Liver (tissue), 8 donors: ENCODE measurements at regions not wholly inside any gene's neighbourhood (a gene's known extent, or its start where the extent isn't known, plus 50 kb on each side); places are given as distances from the start of the nearest gene placed in this dataset.

Experiments
- DNase-seq: peaks from one replicate; pipeline ENCODE4 v3.0.0-alpha.2; 2017; ENCODE audit warnings: low spot score
- H3K27ac ChIP-seq, 2 donors: one replicate each; pipeline ENCODE4 v1.7.0; 2013; ENCODE audit warnings: inconsistent platforms in 2 of 2, low read length in 2 of 2, control low read depth in 1 of 2, low read depth in 1 of 2, mild to moderate bottlenecking in 1 of 2
- H3K27me3 ChIP-seq, 4 donors: one replicate each; pipeline versions ENCODE4 v1.6.1 to v1.7.0; 2013; ENCODE audit warnings: low read length in 3 of 4, inconsistent platforms in 1 of 4, mild to moderate bottlenecking in 1 of 4, moderate library complexity in 1 of 4; ENCODE audit not compliant: control insufficient read depth in 4 of 4, insufficient read depth in 4 of 4
- H3K36me3 ChIP-seq, 4 donors: one replicate each; pipeline versions ENCODE4 v1.6.1 to v1.7.0; 2013; ENCODE audit warnings: low read length in 3 of 4, mild to moderate bottlenecking in 3 of 4, low read depth in 1 of 4, moderate library complexity in 1 of 4; ENCODE audit not compliant: control insufficient read depth in 4 of 4, insufficient read depth in 3 of 4
- H3K4me1 ChIP-seq, 4 donors: one replicate each; pipeline versions ENCODE4 v1.6.1 to v1.7.0; 2013; ENCODE audit warnings: low read length in 3 of 4, mild to moderate bottlenecking in 3 of 4, moderate library complexity in 1 of 4; ENCODE audit not compliant: control insufficient read depth in 4 of 4, insufficient read depth in 4 of 4
- H3K4me3 ChIP-seq, 3 donors: one replicate each; pipeline versions ENCODE4 v1.6.1 to v1.7.0; 2013; ENCODE audit warnings: low read length in 3 of 3, control low read depth in 1 of 3, low read depth in 1 of 3, mild to moderate bottlenecking in 1 of 3
- H3K9ac ChIP-seq, 2 donors: one replicate each; pipeline ENCODE4 v1.7.0; 2013; ENCODE audit warnings: low read length in 2 of 2, mild to moderate bottlenecking in 2 of 2, moderate library complexity in 2 of 2, control low read depth in 1 of 2, low read depth in 1 of 2
- H3K9me3 ChIP-seq, 4 donors: one replicate each; pipeline versions ENCODE4 v1.6.1 to v1.7.0; 2013; ENCODE audit warnings: low read length in 3 of 4; ENCODE audit not compliant: control insufficient read depth in 4 of 4
- EGR1 ChIP-seq, 2 donors: IDR thresholded peaks; 2 replicates each; pipeline ENCODE4 v1.6.1; 2016 to 2018; ENCODE audit warnings: antibody characterized with exemption in 2 of 2, low read depth in 2 of 2
- FOXA2 ChIP-seq: IDR thresholded peaks from 2 replicates; pipeline ENCODE4 v1.6.1; 2016; ENCODE audit warnings: antibody characterized with exemption
- GABPA ChIP-seq, 2 donors: IDR thresholded peaks in 1 of 2; conservative IDR thresholded peaks in 1 of 2; 2 replicates each; pipeline ENCODE4 v1.6.1; 2016; ENCODE audit warnings: antibody characterized with exemption in 2 of 2, mild to moderate bottlenecking in 1 of 2, moderate library complexity in 1 of 2
- HNF4G ChIP-seq: IDR thresholded peaks from 2 replicates; pipeline ENCODE4 v1.6.1; 2016; ENCODE audit warnings: antibody characterized with exemption
- JUND ChIP-seq, 2 donors: IDR thresholded peaks; 2 replicates each; pipeline ENCODE4 v1.6.1; 2016; ENCODE audit warnings: antibody characterized with exemption in 2 of 2
- NR2F2 ChIP-seq: IDR thresholded peaks from 2 replicates; pipeline ENCODE4 v1.6.1; 2016; ENCODE audit warnings: antibody characterized with exemption
- RAD21 ChIP-seq, 2 donors: IDR thresholded peaks; 2 replicates each; pipeline ENCODE4 v1.6.1; 2016; ENCODE audit warnings: antibody characterized with exemption in 2 of 2, mild to moderate bottlenecking in 2 of 2
- RXRA ChIP-seq, 2 donors: IDR thresholded peaks; 2 replicates each; pipeline ENCODE4 v1.6.1; 2017 to 2018; ENCODE audit warnings: antibody characterized with exemption in 2 of 2, mild to moderate bottlenecking in 1 of 2
- SP1 ChIP-seq: IDR thresholded peaks from 2 replicates; pipeline ENCODE4 v1.6.1; 2018; ENCODE audit warnings: antibody characterized with exemption, mild to moderate bottlenecking
- TAF1 ChIP-seq: conservative IDR thresholded peaks from 2 replicates; pipeline ENCODE4 v1.6.1; 2016; ENCODE audit warnings: antibody characterized with exemption, mild to moderate bottlenecking
- YY1 ChIP-seq: IDR thresholded peaks from 2 replicates; pipeline ENCODE4 v1.6.1; 2016; ENCODE audit warnings: antibody characterized with exemption, mild to moderate bottlenecking
- whole genome bisulfite sequencing: extraction: QIAGEN DNeasy Blood & Tissue Kit; methylation state at CpG from one replicate; pipeline ENCODE4 v1.1.7; 2013; 5-methylcytosine and 5-hydroxymethylcytosine counted together
- TF ChIP-seq, protein P1 (sequence below): IDR thresholded peaks from 2 replicates; pipeline ENCODE4 v1.6.1; 2016; ENCODE audit warnings: antibody characterized with exemption
- TF ChIP-seq, protein P2 (sequence below): fragments of 150-350 bp; IDR thresholded peaks from 2 replicates; pipeline ENCODE4 v1.5.1; 2017; ENCODE audit warnings: improper control_type of control experiment, low read depth, low read length; ENCODE audit not compliant: missing input control
- TF ChIP-seq, protein P3 (sequence below): IDR thresholded peaks from 2 replicates; pipeline ENCODE4 v1.6.1; 2016; ENCODE audit warnings: antibody characterized with exemption
- TF ChIP-seq, protein P4 (sequence below): IDR thresholded peaks from 2 replicates; pipeline ENCODE4 v1.6.1; 2016; ENCODE audit warnings: antibody characterized with exemption, mild to moderate bottlenecking
- TF ChIP-seq, protein P5 (sequence below): IDR thresholded peaks from 2 replicates; pipeline ENCODE4 v1.6.1; 2016; ENCODE audit warnings: antibody characterized with exemption
- donor health status: healthy.
- donor health status: healthy.
- donor health status: healthy.
- donor health status: healthy.
- donor health status: healthy.

DNA sequence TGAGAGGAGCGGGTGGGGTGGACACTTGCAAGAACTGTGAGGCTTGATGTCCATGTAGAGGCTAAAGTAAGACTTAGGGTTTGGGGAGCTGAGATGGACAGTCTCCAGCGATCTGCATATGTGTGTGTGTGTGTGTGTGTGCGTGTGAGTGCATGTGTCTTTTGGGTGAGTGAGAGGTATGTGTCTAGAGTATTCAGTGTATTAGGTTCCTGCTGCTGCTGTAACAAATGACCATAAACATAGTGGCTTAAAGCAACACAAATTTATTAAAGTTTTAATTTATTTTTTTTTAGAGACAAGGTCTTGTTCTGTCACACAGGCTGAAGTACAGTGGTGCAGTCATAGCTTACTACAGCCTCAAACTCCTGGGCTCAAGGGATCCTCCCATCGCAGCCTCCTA is 155.4 kb upstream of the SPRED2 start:
- H3K4me3 ChIP-seq, result no peak overlapping the region
- no peak overlapping the region for H3K27ac ChIP-seq
- no peak for DNase-seq
- TF ChIP-seq, protein P1, sequence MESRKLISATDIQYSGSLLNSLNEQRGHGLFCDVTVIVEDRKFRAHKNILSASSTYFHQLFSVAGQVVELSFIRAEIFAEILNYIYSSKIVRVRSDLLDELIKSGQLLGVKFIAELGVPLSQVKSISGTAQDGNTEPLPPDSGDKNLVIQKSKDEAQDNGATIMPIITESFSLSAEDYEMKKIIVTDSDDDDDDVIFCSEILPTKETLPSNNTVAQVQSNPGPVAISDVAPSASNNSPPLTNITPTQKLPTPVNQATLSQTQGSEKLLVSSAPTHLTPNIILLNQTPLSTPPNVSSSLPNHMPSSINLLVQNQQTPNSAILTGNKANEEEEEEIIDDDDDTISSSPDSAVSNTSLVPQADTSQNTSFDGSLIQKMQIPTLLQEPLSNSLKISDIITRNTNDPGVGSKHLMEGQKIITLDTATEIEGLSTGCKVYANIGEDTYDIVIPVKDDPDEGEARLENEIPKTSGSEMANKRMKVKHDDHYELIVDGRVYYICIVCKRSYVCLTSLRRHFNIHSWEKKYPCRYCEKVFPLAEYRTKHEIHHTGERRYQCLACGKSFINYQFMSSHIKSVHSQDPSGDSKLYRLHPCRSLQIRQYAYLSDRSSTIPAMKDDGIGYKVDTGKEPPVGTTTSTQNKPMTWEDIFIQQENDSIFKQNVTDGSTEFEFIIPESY, result no peak
- TF ChIP-seq NR2F2 (no peak), RAD21 (IDR thresholded peaks at IDR 0.05) (no peak), JUND (IDR thresholded peaks at IDR 0.05) (no peak), FOXA2 (no peak), GABPA (IDR thresholded peaks at IDR 0.05 in 1 of 2, conservative IDR thresholded peaks at IDR 0.05 in 1 of 2) (no peak), SP1 (no peak), TAF1 (no peak), RXRA (IDR thresholded peaks at IDR 0.05) (no peak), EGR1 (IDR thresholded peaks at IDR 0.05; ENCODE audit: low read depth in 2 of 2) (no peak), HNF4G (no peak), YY1 (no peak)
- TF ChIP-seq, protein P2, sequence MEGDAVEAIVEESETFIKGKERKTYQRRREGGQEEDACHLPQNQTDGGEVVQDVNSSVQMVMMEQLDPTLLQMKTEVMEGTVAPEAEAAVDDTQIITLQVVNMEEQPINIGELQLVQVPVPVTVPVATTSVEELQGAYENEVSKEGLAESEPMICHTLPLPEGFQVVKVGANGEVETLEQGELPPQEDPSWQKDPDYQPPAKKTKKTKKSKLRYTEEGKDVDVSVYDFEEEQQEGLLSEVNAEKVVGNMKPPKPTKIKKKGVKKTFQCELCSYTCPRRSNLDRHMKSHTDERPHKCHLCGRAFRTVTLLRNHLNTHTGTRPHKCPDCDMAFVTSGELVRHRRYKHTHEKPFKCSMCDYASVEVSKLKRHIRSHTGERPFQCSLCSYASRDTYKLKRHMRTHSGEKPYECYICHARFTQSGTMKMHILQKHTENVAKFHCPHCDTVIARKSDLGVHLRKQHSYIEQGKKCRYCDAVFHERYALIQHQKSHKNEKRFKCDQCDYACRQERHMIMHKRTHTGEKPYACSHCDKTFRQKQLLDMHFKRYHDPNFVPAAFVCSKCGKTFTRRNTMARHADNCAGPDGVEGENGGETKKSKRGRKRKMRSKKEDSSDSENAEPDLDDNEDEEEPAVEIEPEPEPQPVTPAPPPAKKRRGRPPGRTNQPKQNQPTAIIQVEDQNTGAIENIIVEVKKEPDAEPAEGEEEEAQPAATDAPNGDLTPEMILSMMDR, result no peak
- TF ChIP-seq, protein P3, sequence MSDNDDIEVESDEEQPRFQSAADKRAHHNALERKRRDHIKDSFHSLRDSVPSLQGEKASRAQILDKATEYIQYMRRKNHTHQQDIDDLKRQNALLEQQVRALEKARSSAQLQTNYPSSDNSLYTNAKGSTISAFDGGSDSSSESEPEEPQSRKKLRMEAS, result no peak
- TF ChIP-seq, protein P4, sequence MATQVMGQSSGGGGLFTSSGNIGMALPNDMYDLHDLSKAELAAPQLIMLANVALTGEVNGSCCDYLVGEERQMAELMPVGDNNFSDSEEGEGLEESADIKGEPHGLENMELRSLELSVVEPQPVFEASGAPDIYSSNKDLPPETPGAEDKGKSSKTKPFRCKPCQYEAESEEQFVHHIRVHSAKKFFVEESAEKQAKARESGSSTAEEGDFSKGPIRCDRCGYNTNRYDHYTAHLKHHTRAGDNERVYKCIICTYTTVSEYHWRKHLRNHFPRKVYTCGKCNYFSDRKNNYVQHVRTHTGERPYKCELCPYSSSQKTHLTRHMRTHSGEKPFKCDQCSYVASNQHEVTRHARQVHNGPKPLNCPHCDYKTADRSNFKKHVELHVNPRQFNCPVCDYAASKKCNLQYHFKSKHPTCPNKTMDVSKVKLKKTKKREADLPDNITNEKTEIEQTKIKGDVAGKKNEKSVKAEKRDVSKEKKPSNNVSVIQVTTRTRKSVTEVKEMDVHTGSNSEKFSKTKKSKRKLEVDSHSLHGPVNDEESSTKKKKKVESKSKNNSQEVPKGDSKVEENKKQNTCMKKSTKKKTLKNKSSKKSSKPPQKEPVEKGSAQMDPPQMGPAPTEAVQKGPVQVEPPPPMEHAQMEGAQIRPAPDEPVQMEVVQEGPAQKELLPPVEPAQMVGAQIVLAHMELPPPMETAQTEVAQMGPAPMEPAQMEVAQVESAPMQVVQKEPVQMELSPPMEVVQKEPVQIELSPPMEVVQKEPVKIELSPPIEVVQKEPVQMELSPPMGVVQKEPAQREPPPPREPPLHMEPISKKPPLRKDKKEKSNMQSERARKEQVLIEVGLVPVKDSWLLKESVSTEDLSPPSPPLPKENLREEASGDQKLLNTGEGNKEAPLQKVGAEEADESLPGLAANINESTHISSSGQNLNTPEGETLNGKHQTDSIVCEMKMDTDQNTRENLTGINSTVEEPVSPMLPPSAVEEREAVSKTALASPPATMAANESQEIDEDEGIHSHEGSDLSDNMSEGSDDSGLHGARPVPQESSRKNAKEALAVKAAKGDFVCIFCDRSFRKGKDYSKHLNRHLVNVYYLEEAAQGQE, result no peak
- TF ChIP-seq, protein P5, sequence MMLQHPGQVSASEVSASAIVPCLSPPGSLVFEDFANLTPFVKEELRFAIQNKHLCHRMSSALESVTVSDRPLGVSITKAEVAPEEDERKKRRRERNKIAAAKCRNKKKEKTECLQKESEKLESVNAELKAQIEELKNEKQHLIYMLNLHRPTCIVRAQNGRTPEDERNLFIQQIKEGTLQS, result no peak
- no peak overlapping the region for H3K9ac ChIP-seq
- H3K36me3 ChIP-seq, result no peaks in the 10 kb centered on the region
- no peaks in the 10 kb centered on the region for H3K9me3 ChIP-seq
- 95% methylated on average over 4 of the region's 4 CpGs for WGBS
- no peaks in the 10 kb centered on the region for H3K27me3 ChIP-seq
- no peaks in the 10 kb centered on the region for H3K4me1 ChIP-seq

DNA sequence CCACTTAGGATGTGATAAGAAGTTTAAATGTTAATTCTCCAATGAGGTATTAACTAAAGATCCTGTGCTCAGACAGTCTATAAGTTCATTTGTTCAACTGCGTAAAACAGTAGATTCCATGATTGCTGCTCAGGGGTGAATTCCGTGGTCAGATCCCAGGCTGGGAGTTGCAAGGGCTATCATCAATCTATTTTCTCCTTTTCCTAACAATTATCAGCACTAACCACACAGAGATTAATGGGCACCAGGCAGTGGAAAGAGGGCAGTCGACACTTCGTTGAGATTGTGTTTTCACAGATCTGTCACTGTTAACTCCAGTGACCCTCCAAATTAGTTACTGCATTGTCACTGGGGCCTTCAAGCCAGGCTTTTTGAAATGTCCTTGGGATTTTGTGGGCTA is 154.1 kb upstream of the SPRED2 start:
- TF ChIP-seq FOXA2, result no peak
- no peak for TF ChIP-seq EGR1 (IDR thresholded peaks at IDR 0.05; ENCODE audit: low read depth in 2 of 2)
- TF ChIP-seq, protein P5, result no peak
- no peak for TF ChIP-seq GABPA (IDR thresholded peaks at IDR 0.05 in 1 of 2, conservative IDR thresholded peaks at IDR 0.05 in 1 of 2)
- TF ChIP-seq, protein P1, result no peak
- TF ChIP-seq, protein P3, result no peak
- TF ChIP-seq JUND (IDR thresholded peaks at IDR 0.05), result no peak
- no peak for TF ChIP-seq HNF4G
- TF ChIP-seq YY1, result no peak
- TF ChIP-seq NR2F2, result no peak
- TF ChIP-seq, protein P2, result no peak
- Histone ChIP-seq H3K4me3 (no peak overlapping the region), H3K27me3 (no peaks in the 10 kb centered on the region), H3K4me1 (no peaks in the 10 kb centered on the region), H3K9ac (no peak overlapping the region), H3K27ac (no peak overlapping the region), H3K9me3 (no peaks in the 10 kb centered on the region), H3K36me3 (no peaks in the 10 kb centered on the region)
- WGBS, result 79% methylated on average over 4 of the region's 4 CpGs
- no peak for DNase-seq
